Motor neuron (in vitro differentiated cells): ENCODE measurements at regions not wholly inside any gene's neighbourhood (a gene's known extent, or its start where the extent isn't known, plus 50 kb on each side); places are given as distances from the start of the nearest gene placed in this dataset.

Source experiments
- ATAC-seq, 8 experiments: fragments of 200-7000 bp; cut with Tn5 transposase; replicated peaks in 6 of 8; 2 replicates each; pipeline ENCODE4 v1.8.0; 2021; ENCODE audit warnings: mild to moderate bottlenecking in 8 of 8, moderate library complexity in 8 of 8
- H3K27ac ChIP-seq, 2 donors: fragments of 250-450 bp; sonication (Bioruptor Pico); 2 replicates each; pipeline ENCODE4 v1.9.0; 2021; ENCODE audit warnings: antibody characterized with exemption in 2 of 2, mild to moderate bottlenecking in 2 of 2, moderate library complexity in 1 of 2
- H3K4me1 ChIP-seq, 2 donors: fragments of 250-450 bp; sonication (Bioruptor Pico); replicated peaks in 1 of 2; 2 replicates each; pipeline ENCODE4 v1.6.1; 2021; ENCODE audit warnings: antibody characterized with exemption in 2 of 2, mild to moderate bottlenecking in 2 of 2, moderate library complexity in 1 of 2
- H3K4me3 ChIP-seq, 5 donors: fragments of 250-450 bp; sonication (Bioruptor Pico); 2 replicates each; pipeline ENCODE4 v1.9.0; 2021; ENCODE audit warnings: antibody characterized with exemption in 5 of 5, mild to moderate bottlenecking in 5 of 5, moderate library complexity in 4 of 5
- WGBS, 10 experiments: fragments of 450-650 bp; shearing (Covaris generic); methylation state at CpG; one replicate each; pipeline ENCODE4 v1.0.0; 2022; 5-methylcytosine and 5-hydroxymethylcytosine counted together
- in situ Hi-C, 9 experiments: fragments of 400-800 bp; cut with MboI; loops; one replicate each; pipeline ENCODE4 v1.15.0; 2021; ENCODE audit warnings: low sequenced_read_pairs in 9 of 9, low pct_unique_long_range_greater_than_20kb in 2 of 9; ENCODE audit not compliant: unreplicated experiment in 9 of 9

DNA sequence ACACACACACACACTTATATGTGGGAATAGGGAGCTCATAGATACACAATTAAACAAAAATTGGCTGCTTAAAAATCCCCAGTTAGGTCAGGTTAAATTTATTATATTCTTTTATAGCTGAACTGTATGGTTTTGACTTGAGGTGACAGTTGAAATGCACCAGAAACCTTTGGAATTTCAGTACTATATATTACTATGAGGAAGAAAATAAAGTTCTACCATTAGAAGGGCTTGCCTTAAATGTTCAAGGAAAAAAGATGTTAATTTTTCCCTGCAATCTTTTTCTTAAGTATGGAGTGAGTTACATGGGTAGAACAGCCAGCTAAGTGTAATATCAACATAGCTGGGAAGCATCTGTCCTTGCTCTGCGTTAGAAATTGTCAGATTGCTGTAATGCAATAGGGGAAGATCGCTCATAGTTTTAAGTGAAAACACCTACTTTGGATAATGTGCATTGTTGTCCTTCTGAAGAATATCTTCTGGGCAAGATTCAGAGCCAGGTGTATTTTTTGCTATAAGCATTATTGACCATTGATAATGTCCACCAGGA, 415.8 kb upstream of the MKI67 start:
- Histone ChIP-seq H3K4me3 (peak overlapping the region in 1 of 5 donors; percentile 33), H3K27ac (no peak overlapping the region), H3K4me1 (peaks cover 69 to 82% of the 10 kb centered on the region in 2 donors)
- in situ Hi-C loops: loop anchor here in 2 of 9 experiments (25.0 kb wide), 1 partner anchor 280 kb away; no protein-coding TSS in a partner anchor
- 35 to 100% (median 75%) methylated on average over 1 to 2 of the region's 2 CpGs; no CpG with 5 or more reads in 1 of the 10 experiments for WGBS, 10 experiments
- no peak for ATAC-seq

DNA sequence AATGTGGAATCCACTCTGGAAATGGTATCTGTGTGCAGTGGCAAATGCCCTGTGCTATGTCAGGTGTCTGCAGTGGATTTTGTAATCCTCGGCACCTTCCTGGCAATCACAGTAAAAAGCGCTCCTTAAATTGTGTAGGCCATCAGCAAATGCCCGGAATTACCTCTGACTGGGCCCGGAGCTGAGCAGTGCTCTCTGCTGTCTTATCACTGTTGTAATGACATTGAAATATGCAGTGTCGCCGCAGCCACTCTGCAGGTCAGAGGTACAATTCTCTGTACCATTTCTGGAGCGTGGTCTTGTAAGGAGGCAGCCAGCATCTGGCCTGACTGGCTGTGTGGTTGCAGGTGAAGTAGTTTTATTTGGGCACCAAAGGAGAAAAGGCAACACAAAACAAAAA, 416.4 kb upstream of the MKI67 start:
- no peak for ATAC-seq
- Histone ChIP-seq H3K4me1 (peaks cover 64 to 76% of the 10 kb centered on the region in 2 donors), H3K4me3 (no peak overlapping the region), H3K27ac (no peak overlapping the region)
- in situ Hi-C loops: loop anchor here in 2 of 9 experiments (25.0 kb wide), 1 partner anchor 280 kb away; no protein-coding TSS in a partner anchor
- WGBS, 10 experiments: 26 to 100% (median 73%) methylated on average over 1 to 7 of the region's 7 CpGs; no CpG with 5 or more reads in 2 of the 10 experiments

DNA sequence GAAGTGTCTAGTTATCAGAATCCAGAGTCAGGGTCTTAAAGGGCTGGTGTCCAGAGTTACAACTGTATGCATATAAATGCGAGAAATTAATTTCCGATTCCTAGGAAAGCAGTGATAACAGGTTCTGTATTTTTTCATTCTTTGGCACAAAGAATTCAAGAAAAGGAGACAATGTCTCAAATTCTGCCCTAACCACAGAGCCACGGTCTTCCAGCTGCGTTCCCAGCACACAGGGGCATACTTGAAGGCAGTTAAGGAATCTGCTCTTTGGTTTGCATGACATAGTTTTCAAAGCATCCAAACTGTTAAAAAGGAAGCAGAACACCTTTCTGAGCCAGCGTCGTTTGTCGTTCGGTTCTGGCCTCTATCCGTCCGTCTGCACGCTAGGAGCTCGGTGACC, 416.9 kb upstream of the MKI67 start:
- no peak for ATAC-seq
- Histone ChIP-seq H3K27ac (no peak overlapping the region), H3K4me1 (peaks cover 59 to 71% of the 10 kb centered on the region in 2 donors), H3K4me3 (no peak overlapping the region)
- in situ Hi-C loops: loop anchor here in 2 of 9 experiments (25.0 kb wide), 1 partner anchor 281 kb away; no protein-coding TSS in a partner anchor
- 39 to 100% (median 89%) methylated on average over 2 to 10 of the region's 12 CpGs for WGBS, 10 experiments

DNA sequence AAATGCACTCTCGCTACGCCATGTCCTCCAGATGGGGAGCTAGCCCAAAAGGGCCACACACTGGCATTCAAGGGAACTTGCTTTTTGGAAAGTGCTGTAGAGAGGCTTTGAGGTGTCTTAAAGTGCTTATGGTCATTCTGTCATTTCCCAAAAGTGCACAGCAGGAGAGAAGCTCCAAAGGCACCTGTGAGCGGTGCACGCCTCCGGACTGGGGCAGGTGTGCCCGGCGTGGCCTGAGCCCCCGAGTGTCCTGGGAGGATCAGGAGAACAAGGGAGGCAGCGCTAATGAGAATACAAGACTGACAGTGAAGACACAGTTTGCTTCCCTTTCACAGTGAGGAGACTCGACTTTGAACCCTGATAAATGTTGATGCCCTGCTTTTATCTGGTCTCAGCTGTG, 419.0 kb upstream of the MKI67 start:
- in situ Hi-C loops: loop anchor here in 2 of 9 experiments (25.0 kb wide), 1 partner anchor 283 kb away; no protein-coding TSS in a partner anchor
- WGBS, 10 experiments: 14 to 100% (median 89%) methylated on average over 1 to 5 of the region's 10 CpGs; no CpG with 5 or more reads in 1 of the 10 experiments
- ATAC-seq: no peak
- Histone ChIP-seq H3K4me3 (no peak overlapping the region), H3K4me1 (peaks cover 38 to 50% of the 10 kb centered on the region in 2 donors), H3K27ac (no peak overlapping the region)

- ATAC-seq: no peak
- H3K4me1 ChIP-seq: peaks cover 27 to 37% of the 10 kb centered on the region in 2 donors
- no peak overlapping the region for H3K27ac ChIP-seq
- H3K4me3 ChIP-seq: no peak overlapping the region
- in situ Hi-C loops: loop anchor here in 2 of 9 experiments (25.0 kb wide), 1 partner anchor 284 kb away; no protein-coding TSS in a partner anchor
- WGBS, 10 experiments: 60 to 96% (median 80%) methylated on average over 1 to 6 of the region's 15 CpGs; no CpG with 5 or more reads in 5 of the 10 experiments
Measured at GRCh38 chr10:128546651-128547165, 420.5 kb upstream of the MKI67 start.

GRCh38 chr10:128549101-128549608, 422.9 kb upstream of the MKI67 start:
- in situ Hi-C loops: loop anchor here in 2 of 9 experiments (25.0 kb wide), 1 partner anchor 287 kb away; no protein-coding TSS in a partner anchor
- Histone ChIP-seq H3K4me1 (peaks cover 6 to 12% of the 10 kb centered on the region in 2 donors), H3K4me3 (no peak overlapping the region), H3K27ac (no peak overlapping the region)
- ATAC-seq: no peak
- WGBS, 10 experiments: 0 to 86% (median 72%) methylated on average over 1 to 6 of the region's 6 CpGs; no CpG with 5 or more reads in 1 of the 10 experiments

DNA sequence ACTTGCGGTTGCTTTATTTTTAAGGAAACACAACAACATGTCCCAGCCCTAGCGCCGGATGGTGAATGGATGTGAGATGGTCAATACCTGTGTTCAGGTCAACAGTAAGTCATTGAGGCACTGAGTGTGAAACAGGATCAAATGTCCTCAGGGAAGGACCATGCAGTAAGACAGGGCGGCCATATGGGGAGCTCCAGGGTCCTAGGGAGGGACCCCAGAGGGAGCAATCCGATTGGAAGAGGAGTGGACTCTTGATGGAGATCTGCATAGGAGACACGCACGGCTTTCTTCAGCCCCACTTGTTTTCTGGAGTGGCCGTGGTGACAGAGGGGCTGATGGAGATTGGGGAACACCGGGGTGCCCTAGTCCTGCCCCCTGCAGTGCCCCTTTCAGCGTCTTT, 423.8 kb upstream of the MKI67 start:
- peaks cover 0 to 4% of the 10 kb centered on the region in 2 donors for H3K4me1 ChIP-seq
- H3K27ac ChIP-seq: no peak overlapping the region
- WGBS, 10 experiments: 33 to 100% (median 82%) methylated on average over 2 to 9 of the region's 10 CpGs; no CpG with 5 or more reads in 3 of the 10 experiments
- ATAC-seq: no peak
- in situ Hi-C loops: no loop called here
- no peak overlapping the region for H3K4me3 ChIP-seq

GRCh38 chr10:128551475-128551874, 425.3 kb upstream of the MKI67 start:
- Histone ChIP-seq H3K4me3 (no peak overlapping the region), H3K4me1 (peaks cover 0 to 6% of the 10 kb centered on the region in 2 donors), H3K27ac (no peak overlapping the region)
- WGBS, 10 experiments: 22 to 100% (median 80%) methylated on average over 1 to 7 of the region's 7 CpGs; no CpG with 5 or more reads in 1 of the 10 experiments
- in situ Hi-C loops: no loop called here
- no peak for ATAC-seq

DNA sequence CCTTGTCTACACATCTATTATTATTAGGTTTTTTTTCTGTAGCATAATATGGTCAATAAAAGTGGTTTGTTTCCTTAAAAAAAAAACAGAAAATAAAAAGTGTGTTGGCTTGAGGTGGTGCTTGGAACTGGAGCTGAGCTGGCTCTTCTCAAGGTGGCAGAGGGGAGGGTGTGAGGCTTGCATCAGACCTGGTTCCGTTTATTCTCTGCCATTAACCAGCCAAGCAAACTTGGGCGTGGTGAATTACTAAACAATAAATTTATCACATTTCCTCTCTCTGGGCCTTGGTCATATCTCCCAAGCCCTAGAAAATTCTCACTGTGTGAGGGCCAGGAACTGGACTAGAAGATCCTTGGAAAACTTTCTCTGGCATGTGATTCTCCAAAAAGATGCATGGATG, 427.5 kb upstream of the MKI67 start:
- Histone ChIP-seq H3K4me1 (peaks cover 5 to 19% of the 10 kb centered on the region in 2 donors), H3K27ac (no peak overlapping the region), H3K4me3 (no peak overlapping the region)
- ATAC-seq: no peak
- in situ Hi-C loops: no loop called here
- 0 to 100% (median 50%) methylated on average over 1 to 2 of the region's 2 CpGs; no CpG with 5 or more reads in 2 of the 10 experiments for WGBS, 10 experiments

DNA sequence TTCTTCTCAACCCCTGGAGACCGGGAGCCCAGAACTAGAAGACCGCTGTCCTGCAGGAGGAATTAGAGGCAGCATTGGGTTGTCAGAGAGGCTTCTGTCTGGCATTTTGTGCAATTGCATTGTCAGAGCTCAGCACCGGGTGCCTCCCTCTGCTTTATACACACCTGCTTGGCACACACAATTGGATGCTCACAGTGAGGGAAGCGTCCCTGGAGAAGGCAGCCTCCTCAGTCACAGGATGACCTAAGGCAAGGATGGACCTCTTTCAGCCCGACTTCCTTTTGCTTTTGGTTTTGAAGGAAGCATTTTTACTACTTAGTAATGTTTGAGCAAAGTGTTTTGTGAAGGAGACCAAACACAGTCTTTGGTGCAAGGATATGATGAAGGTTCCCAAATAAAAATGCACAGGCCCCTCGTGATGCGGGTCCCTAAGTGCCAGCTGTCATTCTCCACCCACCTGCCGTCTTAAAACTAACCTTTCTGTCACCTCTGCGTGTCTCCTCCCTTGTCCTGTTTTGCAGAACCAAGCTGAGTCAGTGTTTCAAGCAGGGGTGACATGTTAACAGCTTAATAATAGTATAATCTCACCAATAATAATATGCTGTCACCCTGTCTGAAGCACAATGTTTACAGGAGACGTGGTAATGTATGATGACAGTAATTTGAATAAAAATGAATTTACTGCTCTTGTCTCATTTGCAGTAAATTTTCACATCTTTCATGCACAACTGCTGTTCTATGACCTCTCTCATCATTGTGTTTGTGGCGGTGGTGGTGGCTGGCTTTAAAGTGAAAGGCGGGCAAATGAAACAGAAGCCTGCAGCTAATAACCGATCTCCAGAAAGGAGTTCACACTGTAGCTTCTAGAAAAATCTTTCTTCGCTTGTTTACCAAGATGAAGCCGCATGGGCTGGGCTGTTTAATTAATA, 430.2 kb upstream of the MKI67 start:
- Histone ChIP-seq H3K4me1 (peaks cover 5 to 19% of the 10 kb centered on the region in 2 donors), H3K27ac (no peak overlapping the region), H3K4me3 (no peak overlapping the region)
- in situ Hi-C loops: no loop called here
- 0 to 87% (median 65%) methylated on average over 1 to 11 of the region's 15 CpGs; no CpG with 5 or more reads in 1 of the 10 experiments for WGBS, 10 experiments
- ATAC-seq: peak in 6 of 8 experiments; percentile 51 to 93 (median 82)

DNA sequence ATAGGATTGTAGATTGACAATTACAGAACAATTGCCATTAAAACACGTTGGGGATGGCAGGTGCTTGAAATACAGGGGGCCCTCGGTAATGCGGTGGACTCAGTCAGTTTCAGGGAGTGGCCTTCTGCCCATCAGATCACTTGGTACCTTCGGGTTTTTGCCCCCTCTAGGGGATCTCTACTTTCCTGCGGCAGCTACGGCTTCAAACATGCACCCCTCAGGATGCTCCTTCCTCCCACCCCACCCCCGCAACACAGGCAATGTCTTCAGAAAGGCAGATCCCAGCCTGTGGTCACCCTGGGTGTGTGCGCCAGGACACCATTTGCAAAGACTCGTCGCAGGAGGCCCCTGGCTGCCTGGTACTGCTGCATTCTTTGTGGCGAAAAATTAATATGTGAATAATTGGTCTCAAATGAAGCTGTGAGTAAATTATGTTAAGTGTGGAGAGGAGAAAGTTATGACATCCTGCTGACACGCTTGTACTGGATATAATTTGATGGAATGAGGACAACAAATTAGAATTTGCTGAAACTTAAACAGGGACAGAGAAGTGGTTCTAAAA, 431.0 kb upstream of the MKI67 start:
- ATAC-seq: peak in 7 of 8 experiments; percentile 15 to 81 (median 36)
- WGBS, 10 experiments: 0 to 92% (median 49%) methylated on average over 1 to 6 of the region's 12 CpGs; no CpG with 5 or more reads in 2 of the 10 experiments
- in situ Hi-C loops: no loop called here
- no peak overlapping the region for H3K4me3 ChIP-seq
- no peak overlapping the region for H3K27ac ChIP-seq
- H3K4me1 ChIP-seq: peaks cover 5 to 19% of the 10 kb centered on the region in 2 donors

DNA sequence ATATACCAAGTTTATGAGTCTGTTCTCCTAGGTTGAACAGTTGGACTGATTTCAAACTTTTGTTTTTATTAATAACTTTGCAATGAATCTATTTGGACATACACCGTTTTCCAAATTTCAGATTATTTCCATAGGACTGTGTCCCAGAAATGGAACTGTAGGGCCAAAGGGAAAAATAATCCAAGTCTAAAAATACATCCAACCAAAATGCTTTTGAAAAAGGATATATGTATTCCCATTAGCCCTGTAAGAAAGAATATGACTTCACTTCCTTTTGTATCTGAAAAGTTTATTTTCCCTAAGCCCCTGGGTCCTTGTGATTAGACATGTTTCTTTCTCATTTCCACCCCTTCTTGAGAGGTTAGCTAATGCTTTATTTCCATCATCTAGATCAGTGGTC, 434.2 kb upstream of the MKI67 start:
- Histone ChIP-seq H3K27ac (no peak overlapping the region), H3K4me3 (no peak overlapping the region), H3K4me1 (peaks cover 5 to 19% of the 10 kb centered on the region in 2 donors)
- 0 to 88% (median 70%) methylated on average over 1 of the region's 1 CpG; no CpG with 5 or more reads in 2 of the 10 experiments for WGBS, 10 experiments
- in situ Hi-C loops: no loop called here
- ATAC-seq: no peak
